Breast epithelium (tissue), 3 donors: ENCODE measurements at regions not wholly inside any gene's neighbourhood (a gene's known extent, or its start where the extent isn't known, plus 50 kb on each side); places are given as distances from the start of the nearest gene placed in this dataset.

Experiments
- CTCF ChIP-seq, 3 donors: fragments of 450-650 bp; IDR thresholded peaks; one replicate each; pipeline ENCODE4 v1.5.1; 2016 to 2017; ENCODE audit warnings: antibody characterized with exemption in 3 of 3, mild to moderate bottlenecking in 3 of 3, moderate library complexity in 3 of 3
- POLR2A ChIP-seq: fragments of 450-650 bp; IDR thresholded peaks from one replicate; pipeline ENCODE4 v1.6.1; 2016; ENCODE audit warnings: antibody characterized with exemption, mild to moderate bottlenecking, moderate library complexity
- POLR2AphosphoS5 ChIP-seq, 3 donors: sonication (generic); formaldehyde crosslinking; IDR thresholded peaks; one replicate each; pipeline ENCODE4 v1.6.1; 2017; ENCODE audit warnings: antibody characterized with exemption in 3 of 3

DNA sequence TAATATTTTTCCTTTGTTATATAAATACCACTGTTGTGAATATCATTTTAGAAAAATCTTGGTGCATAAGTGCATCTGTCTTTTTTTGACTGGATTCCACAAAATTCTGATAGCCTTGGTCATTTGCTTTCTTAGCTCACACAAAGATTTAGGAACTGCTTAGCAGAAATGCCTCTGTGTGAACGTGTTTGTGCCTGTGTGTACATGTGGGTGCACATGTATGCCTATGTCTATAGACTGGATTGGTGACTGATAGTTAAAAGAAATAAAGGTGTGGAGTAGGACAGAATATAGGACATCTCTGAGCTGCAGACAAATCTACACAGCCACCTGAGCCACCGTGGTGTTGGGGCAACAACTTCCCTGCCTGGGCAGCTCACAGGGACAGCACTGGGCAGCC lies 93.8 kb downstream of the TSN start:
- TF ChIP-seq CTCF (IDR thresholded peaks at IDR 0.05) = no peak
- TF ChIP-seq POLR2AphosphoS5 (IDR thresholded peaks at IDR 0.05) = no peak
- no peak for TF ChIP-seq POLR2A
